ENCODE measurements at regions not wholly inside any gene's neighbourhood (a gene's known extent, or its start where the extent isn't known, plus 50 kb on each side); places are given as distances from the start of the nearest gene placed in this dataset.
A peak's percentile ranks its signal among the peaks of the same experiment; 100 is the strongest.

DNA sequence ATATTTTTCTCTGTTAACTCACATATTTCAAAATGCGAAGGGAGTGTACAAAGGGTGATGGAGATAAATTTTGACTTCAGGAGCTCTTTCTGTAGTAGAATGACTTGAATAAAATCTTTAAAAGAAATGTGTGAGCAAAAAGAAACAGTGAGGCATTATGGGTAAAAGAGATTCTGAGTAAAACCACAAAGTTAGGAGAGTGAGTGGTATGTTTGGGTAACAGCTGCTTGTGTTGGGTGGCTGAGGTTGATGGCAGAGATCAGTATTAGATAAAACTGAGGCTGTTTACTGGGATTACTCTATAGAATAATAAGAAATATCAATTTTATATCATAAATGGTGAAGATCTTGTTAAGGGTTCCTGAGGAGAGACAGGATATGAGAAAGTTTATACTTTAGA lies 434.2 kb upstream of the AMOT start (continued):
- no peak for TF ChIP-seq ADNP (tag; IDR thresholded peaks at IDR 0.05)
- TF ChIP-seq, protein P1, sequence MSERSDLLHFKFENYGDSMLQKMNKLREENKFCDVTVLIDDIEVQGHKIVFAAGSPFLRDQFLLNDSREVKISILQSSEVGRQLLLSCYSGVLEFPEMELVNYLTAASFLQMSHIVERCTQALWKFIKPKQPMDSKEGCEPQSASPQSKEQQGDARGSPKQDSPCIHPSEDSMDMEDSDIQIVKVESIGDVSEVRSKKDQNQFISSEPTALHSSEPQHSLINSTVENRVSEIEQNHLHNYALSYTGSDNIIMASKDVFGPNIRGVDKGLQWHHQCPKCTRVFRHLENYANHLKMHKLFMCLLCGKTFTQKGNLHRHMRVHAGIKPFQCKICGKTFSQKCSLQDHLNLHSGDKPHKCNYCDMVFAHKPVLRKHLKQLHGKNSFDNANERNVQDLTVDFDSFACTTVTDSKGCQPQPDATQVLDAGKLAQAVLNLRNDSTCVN (CRISPR knock-in tag; IDR thresholded peaks at IDR 0.05) = no peak
- TF ChIP-seq, protein P2, sequence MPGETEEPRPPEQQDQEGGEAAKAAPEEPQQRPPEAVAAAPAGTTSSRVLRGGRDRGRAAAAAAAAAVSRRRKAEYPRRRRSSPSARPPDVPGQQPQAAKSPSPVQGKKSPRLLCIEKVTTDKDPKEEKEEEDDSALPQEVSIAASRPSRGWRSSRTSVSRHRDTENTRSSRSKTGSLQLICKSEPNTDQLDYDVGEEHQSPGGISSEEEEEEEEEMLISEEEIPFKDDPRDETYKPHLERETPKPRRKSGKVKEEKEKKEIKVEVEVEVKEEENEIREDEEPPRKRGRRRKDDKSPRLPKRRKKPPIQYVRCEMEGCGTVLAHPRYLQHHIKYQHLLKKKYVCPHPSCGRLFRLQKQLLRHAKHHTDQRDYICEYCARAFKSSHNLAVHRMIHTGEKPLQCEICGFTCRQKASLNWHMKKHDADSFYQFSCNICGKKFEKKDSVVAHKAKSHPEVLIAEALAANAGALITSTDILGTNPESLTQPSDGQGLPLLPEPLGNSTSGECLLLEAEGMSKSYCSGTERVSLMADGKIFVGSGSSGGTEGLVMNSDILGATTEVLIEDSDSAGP (CRISPR knock-in tag; IDR thresholded peaks at IDR 0.05) = no peak
- TF ChIP-seq ZNF75A (CRISPR knock-in tag; IDR thresholded peaks at IDR 0.05) = no peak
- TF ChIP-seq JUN (IDR thresholded peaks at IDR 0.05; ENCODE audit: borderline replicate concordance, low read depth, low read length) = no peak
- no peak for TF ChIP-seq JUN (CRISPR knock-in tag; IDR thresholded peaks at IDR 0.05; ENCODE audit: borderline replicate concordance)

DNA sequence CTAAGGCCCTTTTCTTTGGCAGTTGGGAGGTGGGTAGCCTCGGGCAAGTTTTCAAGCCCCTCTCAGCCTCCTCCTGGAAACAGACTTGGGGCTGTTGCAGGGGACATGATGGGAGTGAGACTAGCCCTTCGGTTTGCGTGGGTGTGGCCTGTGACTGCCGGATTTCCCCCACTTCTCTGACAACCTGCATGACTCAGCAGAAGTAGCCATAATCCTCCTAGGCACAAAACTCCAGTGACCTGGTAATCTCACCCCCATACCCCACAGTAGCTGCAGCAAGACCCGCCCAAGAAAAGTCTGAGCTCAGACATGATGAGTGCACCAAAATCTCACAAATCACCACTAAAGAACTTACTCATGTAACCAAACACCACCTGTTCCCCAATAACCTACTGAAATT lies 433.7 kb upstream of the AMOT start:
- Histone ChIP-seq H2AFZ (ENCODE audit: low read depth, low read length) (no peak overlapping the region), H3K4me2 (ENCODE audit: insufficient read depth, low read length) (no peak overlapping the region), H3K4me1 (replicated peaks in 1 of 2; ENCODE audit: control insufficient read depth in 2 of 2, insufficient read depth in 2 of 2, low read length in 2 of 2) (no peaks in the 10 kb centered on the region), H3K9ac (ENCODE audit: insufficient read depth in 1 of 2, low read depth in 2 of 2, low read length in 2 of 2) (no peak overlapping the region), H3K9me1 (ENCODE audit: control insufficient read depth, insufficient read depth, low read length) (no peaks in the 10 kb centered on the region), H3K27ac (ENCODE audit: extremely low read depth, low read depth, low read length) (no peak overlapping the region), H3K79me2 (ENCODE audit: control insufficient read depth, insufficient read depth, low read length) (no peaks in the 10 kb centered on the region), H4K20me1 (replicated peaks; ENCODE audit: control insufficient read depth, insufficient read depth, low read length) (no peaks in the 10 kb centered on the region), H3K4me3 (no peak overlapping the region), H3K27me3 (ENCODE audit: control insufficient read depth in 2 of 2, insufficient read depth in 2 of 2, low read length in 2 of 2) (no peaks in the 10 kb centered on the region), H3K9me3 (replicated peaks; ENCODE audit: control insufficient read depth, insufficient read depth, low read depth, low read length) (no peaks in the 10 kb centered on the region), H3K36me3 (ENCODE audit: control insufficient read depth, insufficient read depth, low read length) (no peaks in the 10 kb centered on the region)
- TF ChIP-seq NFE2L1 (tag; IDR thresholded peaks at IDR 0.05; ENCODE audit: borderline replicate concordance, low read depth) (0 out of 2 replicates have a peak, but pooled peaks have one; percentile 7), NFE2 (IDR thresholded peaks at IDR 0.05; ENCODE audit: low read depth) (peak; percentile 54), TEAD4 (IDR thresholded peaks at IDR 0.05; ENCODE audit: low read length) (no peak), TEAD4 (CRISPR knock-in tag; IDR thresholded peaks at IDR 0.05; ENCODE audit: borderline replicate concordance) (no peak), EGR1 (conservative IDR thresholded peaks at IDR 0.05) (0 out of 2 replicates have a peak, but pooled peaks have one; percentile 6), MAFK (IDR thresholded peaks at IDR 0.05; ENCODE audit: low read length) (0 out of 2 replicates have a peak, but pooled peaks have one; percentile 22), ZNF316 (IDR thresholded peaks at IDR 0.05) (peak; percentile 52), C11orf30 (IDR thresholded peaks at IDR 0.05; ENCODE audit: low read depth) (peak; percentile 31; the same call in 1 of the 2 replicates), MAFG (tag; conservative IDR thresholded peaks at IDR 0.05) (0 out of 2 replicates have a peak, but pooled peaks have one; percentile 47), SP1 (CRISPR knock-in tag; IDR thresholded peaks at IDR 0.05) (no peak), MBD2 (IDR thresholded peaks at IDR 0.05; ENCODE audit: borderline replicate concordance, low read depth) (no peak), MAFF (IDR thresholded peaks at IDR 0.05; ENCODE audit: low read length) (peak; percentile 46; the same call in 1 of the 2 replicates)
- DNase-seq (ENCODE audit: extremely low read depth in 1 of 4, low spot score in 3 of 4) (peak in 1 of 4 experiments; percentile 8), ATAC-seq (no peak), FAIRE-seq (no peak)
- intact Hi-C loops (cut with micrococcal nuclease) = no loop called here
- BruUV-seq (replicated peaks) = no TSS peak
- WGBS (ENCODE audit: insufficient coverage, low coverage, missing lambda C conversion rate) = 0% methylated on average over 1 of the region's 5 CpGs
- in situ Hi-C loops (cut with MboI) = no loop called here
- ChIA-PET CTCF (ENCODE audit: low intra/inter-chr PET ratio) (no interaction called here), POLR2A (no interaction called here)

All from K562 (cell line).